Fibroblast of skin of back (primary cell): ENCODE measurements at regions not wholly inside any gene's neighbourhood (a gene's known extent, or its start where the extent isn't known, plus 50 kb on each side); places are given as distances from the start of the nearest gene placed in this dataset.

Experiments used
- DNase-seq: peaks from one replicate; pipeline ENCODE4 v3.0.0-alpha.2; 2013

DNA sequence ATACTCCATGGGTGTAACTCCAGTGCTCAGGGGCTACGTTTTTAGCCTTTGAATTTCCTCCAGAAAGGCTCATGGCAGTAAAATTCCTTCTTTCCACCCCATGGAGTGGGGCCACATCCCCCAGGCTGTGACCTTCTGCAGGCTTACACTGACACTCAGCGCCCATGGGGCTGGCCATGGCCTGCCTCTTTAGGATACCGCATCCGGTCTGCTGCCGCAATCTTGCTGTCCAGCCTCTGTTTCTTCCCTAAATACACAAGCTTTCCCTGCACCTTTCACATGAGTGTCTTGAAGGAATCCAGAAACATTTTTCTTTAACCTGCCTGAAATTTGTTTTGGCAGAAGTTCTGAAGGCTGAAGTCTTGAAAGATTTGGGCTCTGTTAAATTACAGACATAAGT, 170.5 kb downstream of the NTMT2 start:
- no peak for DNase-seq

DNA sequence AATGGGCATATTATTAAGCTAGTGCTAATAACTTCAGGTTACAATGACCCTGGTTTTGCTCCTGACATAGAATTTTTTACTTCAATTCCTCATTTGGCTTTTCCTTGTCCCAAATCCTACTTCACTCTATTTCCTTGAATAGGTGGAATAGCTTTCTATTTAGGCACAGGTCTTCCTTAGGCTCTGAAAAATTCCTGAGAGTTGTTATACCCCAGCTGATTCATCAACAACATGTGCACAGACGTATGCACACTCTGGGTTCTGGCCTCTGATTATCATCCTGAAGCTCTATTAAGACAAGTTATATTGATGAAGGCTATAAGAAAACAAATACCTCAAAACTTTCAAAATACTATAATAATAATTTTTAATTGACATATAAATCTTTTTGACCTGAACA, 172.4 kb downstream of the NTMT2 start:
- peak; percentile 32 for DNase-seq

- DNase-seq: peak; percentile 46
Measured at GRCh38 chr1:170318736-170319135, 173.0 kb downstream of the NTMT2 start.

- peak; percentile 72 for DNase-seq
Measured at GRCh38 chr1:170321113-170321512, 175.4 kb downstream of the NTMT2 start.

GRCh38 chr1:170326186-170326585, 180.4 kb downstream of the NTMT2 start:
- no peak for DNase-seq

- no peak for DNase-seq
Measured at GRCh38 chr1:170332801-170333200, 187.0 kb downstream of the NTMT2 start.

DNA sequence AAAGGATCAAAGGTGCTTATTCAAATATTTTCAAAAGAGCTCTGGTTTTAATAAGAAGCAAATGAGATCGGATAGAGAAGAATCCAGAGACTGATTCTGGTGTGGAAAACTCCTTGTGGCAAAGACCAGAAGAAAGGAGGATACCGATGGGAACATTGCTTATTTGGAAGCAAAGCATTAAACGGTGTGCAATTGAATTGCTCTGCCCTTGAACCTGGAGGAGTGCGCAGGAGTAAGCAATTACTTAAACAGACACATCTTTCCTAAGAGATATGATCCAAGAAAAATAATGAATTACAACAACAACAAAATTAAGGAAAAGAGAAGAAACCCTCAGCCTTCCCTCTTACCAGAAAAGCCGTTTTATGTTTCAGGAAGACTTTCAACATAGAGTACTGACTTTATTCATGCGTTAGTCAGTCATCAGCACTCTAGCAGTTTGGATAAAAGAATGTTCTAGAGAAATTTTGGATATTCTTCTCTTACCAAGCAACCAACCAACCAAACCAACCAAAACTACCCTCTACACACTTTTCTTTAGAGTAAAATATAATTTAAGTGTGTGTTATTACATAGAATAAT, 191.7 kb downstream of the NTMT2 start:
- DNase-seq: no peak

- no peak for DNase-seq
Measured at GRCh38 chr1:170339534-170339933, 192.4 kb upstream of the GORAB start.

DNA sequence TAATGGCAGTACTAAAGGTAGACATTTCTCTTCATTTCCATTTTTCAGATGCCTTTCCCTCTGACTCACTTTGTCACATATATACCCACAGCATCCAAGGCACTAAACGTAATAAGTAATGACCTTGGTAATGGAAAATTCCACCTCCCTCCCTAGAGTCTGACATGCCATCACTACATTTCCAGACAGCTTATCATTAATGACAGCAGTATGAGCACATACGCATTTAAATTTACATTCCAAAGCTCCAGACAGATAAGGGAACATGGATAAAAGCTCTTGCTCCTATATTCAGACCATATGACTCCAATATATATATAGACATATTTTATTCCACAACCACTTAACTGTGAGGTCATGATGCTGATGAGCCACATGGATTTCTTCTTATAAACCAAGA, 191.7 kb upstream of the GORAB start:
- peak; percentile 83 for DNase-seq

DNA sequence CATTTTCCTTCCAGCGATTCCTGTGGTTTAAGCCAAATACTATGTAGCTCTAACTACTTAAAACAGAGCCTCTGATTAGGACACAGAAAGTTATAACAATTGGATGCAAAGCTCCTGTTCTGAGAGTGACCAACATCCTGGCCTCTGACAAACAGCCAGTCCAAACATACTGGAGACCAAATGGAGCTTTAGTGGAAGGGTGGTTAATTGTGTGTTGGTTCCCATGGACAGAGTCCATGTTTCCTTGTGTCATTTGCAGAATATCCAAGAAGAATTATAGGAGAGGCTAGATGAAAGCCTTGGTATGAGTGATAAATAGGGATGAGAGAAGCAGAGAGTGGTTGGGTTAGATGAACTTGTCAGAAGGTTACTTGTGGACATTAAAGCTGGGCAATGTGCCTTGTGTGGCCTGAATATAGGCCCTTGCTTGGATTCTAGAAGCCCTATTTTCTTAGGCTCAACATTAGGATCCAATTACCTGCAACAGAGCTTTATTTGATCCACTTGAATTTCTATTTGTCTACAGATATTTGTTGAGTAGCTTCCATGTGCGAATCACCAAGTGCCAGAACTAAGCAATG, 180.5 kb upstream of the GORAB start:
- DNase-seq: no peak

DNA sequence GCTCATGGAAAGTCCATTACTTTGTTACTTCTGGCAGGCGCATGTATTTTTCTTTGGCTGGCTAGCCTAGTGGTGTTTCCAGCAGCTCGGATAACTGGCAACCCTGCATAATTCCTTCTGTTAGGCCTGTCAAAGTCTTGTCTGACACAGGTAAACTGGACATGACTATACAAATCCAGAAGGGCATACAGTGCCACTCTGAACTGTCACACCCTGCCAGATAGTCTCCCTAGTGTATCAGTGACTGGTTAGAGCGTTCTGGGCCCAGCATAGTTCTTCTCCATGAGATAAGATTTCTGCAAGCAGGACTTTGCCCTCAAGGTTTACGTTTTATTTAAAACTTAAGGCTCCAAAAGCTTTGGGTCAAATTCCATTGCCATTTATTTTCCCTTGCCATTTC, 177.7 kb upstream of the GORAB start:
- no peak for DNase-seq

- DNase-seq: no peak
Measured at GRCh38 chr1:170354690-170355089, 177.3 kb upstream of the GORAB start.

GRCh38 chr1:170355267-170355801, 176.6 kb upstream of the GORAB start:
- DNase-seq: no peak

GRCh38 chr1:170356585-170356984, 175.4 kb upstream of the GORAB start:
- no peak for DNase-seq

DNA sequence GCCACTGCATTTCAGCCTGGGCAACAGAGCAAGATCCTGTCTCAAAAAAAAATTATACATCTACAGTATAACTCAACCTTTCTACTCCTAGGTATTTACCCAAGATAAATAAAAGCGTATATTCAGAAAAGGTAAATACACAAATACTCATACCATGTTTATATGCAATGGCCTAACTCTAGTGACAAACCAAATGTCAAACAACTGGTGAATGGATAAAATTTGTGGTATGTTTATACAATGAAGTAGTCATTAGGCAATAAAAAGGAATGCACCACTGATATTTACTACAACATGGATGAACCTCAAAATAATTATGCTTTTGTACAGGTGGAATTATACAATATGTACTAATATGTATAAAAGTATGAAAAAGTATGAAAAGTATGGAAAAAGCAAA, 174.2 kb upstream of the GORAB start:
- DNase-seq: no peak

DNA sequence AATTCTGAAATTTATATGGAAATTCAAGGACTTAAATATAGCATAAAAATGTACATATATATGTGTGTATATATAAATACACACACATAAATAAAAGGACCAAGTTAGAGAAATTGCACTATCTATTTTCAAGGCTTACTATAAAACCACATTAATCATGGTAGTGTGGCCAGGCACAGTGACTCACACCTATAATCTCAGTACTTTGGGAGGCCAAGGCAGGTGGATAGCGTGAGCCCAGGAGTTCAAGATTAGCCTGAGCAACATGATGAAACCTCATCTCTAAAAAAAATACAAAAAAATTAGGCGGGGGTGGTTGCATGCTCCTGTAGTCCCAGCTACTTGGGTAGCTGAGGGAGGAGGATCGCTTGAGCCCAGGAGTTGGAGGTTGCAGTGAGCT, 171.4 kb upstream of the GORAB start:
- DNase-seq: no peak

DNA sequence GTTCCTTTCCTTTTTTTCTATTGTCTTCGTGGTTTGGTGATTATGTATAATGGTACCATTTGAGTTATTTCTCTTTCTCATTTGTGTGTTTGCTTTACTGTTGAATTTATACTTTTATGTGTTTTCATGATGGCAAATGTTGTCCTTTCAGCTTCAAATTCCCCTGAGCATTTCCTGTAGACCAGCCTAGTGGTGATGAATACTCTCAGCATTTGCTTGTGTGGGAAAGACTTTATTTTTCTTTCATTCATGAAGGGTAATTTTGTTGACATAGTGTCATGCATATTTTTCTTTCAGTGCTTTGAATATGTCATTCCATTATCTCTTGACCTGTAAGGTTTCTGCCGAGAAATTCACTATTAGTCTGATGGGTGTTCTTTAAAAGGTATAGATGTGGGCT, 166.6 kb upstream of the GORAB start:
- peak; percentile 67 for DNase-seq

DNA sequence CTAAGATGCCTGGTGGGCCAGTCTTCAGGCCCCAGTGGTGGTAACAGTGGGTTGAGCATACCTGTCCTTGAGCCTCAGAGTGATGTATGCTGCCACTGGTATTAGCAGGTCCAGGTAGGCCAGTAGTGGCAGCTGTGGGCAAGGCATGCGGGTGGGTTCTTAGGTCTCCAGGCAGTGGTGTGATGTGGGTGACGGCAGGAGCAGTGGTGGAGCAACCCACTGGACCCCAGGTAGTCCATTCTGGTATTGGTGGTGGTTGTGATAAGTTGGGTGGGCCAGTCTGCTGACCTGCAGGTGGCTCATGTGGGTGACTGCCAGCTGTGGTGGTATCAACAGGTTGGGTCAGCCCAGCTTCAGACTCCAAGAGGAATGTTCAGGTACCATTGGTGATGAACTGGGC, 165.0 kb upstream of the GORAB start:
- no peak for DNase-seq

DNA sequence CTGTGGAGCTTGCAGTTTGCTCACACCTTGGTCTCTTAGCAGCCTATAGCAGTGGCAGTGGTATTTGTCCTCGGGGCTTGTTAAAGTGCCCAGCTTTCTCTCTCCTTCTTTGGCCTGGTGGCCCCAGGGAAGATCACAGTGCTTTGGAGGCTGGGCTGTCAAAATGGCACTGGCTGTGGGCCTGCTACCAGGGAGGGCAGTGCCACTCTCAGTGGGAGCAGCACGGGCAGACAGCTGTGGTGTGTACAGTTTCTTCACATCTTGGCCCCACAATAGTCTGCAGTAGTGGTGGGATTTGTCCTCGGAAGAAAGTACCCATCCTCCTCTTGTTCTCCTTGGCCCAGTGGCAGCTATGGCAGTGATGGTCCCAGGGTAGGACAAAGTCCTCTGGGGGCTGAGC, 164.4 kb upstream of the GORAB start:
- DNase-seq: no peak

- no peak for DNase-seq
Measured at GRCh38 chr1:170369000-170369399, 163.0 kb upstream of the GORAB start.

DNA sequence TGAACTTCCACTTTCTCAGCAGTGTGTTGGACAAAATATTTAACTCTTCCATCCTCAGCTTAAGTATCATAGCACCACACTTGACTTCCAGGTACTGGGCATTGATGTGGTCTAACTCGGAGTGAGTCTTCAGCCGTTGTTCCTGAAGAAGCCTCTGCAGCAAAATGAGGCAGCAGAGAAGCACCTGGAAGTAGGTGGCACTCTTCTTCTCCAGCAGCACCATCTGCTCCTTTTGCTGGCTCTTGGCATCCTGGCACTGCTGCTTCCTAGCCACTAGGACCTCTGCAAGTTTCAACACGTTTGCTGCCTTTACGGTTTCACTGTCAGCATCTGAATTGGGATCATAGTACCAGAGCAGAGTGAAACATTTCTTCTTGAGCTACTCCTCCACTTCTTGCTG, 162.5 kb upstream of the GORAB start:
- DNase-seq: no peak

GRCh38 chr1:170370087-170370486, 161.9 kb upstream of the GORAB start:
- DNase-seq: no peak

DNA sequence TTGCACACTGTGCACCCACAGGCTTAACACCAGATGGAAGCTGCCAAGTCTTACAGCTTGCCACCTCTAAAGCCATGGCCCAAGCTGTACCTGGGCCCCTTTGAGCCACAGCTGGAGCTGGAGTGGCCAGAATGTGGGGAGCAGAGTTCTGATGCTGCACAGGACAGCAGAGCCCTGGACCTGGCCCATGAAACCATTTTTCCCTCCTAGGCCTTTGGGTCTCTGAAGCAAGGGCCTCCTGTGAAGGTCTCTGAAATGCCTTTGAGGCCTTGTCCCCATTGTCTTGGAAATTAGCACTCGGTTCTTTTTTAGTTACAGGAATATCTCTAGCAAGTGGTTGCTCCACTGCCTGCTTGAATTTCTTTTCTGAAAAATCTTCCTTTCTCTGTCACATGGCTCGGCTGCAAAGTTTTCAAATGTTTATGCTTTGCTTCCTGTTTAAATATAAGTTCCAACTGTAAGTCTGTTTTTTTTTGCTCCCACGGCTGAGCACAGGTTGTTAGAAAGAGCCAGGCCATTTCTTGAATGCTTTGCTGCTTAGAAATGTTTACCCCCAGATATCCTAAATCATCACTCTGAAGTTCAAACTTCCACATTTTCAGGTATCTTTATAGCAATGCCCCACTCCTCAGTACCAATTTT, 156.8 kb upstream of the GORAB start:
- no peak for DNase-seq

GRCh38 chr1:170376801-170377385, 155.1 kb upstream of the GORAB start:
- no peak for DNase-seq
